ENCODE measurements at regions not wholly inside any gene's neighbourhood (a gene's known extent, or its start where the extent isn't known, plus 50 kb on each side); places are given as distances from the start of the nearest gene placed in this dataset.

GRCh38 chr3:148075771-148076716 is 621.7 kb upstream of the AGTR1 start:
- TF ChIP-seq CTCF (IDR thresholded peaks at IDR 0.05; ENCODE audit: insufficient read depth, low read length, missing control alignments) = peak; percentile 76
- H3K4me3 ChIP-seq (ENCODE audit: low read depth, low read length) = no peak overlapping the region
- ChIA-PET POLR2A (no interaction called here), CTCF (interaction anchor here (0.6 to 4.0 kb wide), 30 partner anchors 8 to 1329 kb away, joined by 3 to 46 read pairs (median 3); no protein-coding TSS in a partner anchor)
- DNase-seq (ENCODE audit: low read depth, low spot score) = peak; percentile 14

- POLR2A ChIA-PET = no interaction called here
- peak; percentile 23 for TF ChIP-seq CTCF (IDR thresholded peaks at IDR 0.05; ENCODE audit: insufficient read depth, low read length, missing control alignments)
- DNase-seq (ENCODE audit: low read depth, low spot score) = no peak
- CTCF ChIA-PET = interaction anchor here (0.6 to 4.0 kb wide), 28 partner anchors 10 to 1330 kb away, joined by 3 to 46 read pairs (median 3); no protein-coding TSS in a partner anchor
- no peak overlapping the region for H3K4me3 ChIP-seq (ENCODE audit: low read depth, low read length)
Measured at GRCh38 chr3:148077318-148077923, 620.3 kb upstream of the AGTR1 start.

GRCh38 chr3:148077965-148078364 is 619.7 kb upstream of the AGTR1 start:
- CTCF ChIA-PET = interaction anchor here (0.6 to 4.0 kb wide), 19 partner anchors 9 to 1331 kb away, joined by 3 to 46 read pairs (median 4); no protein-coding TSS in a partner anchor
- no peak overlapping the region for H3K4me3 ChIP-seq (ENCODE audit: low read depth, low read length)
- no peak for DNase-seq (ENCODE audit: low read depth, low spot score)
- POLR2A ChIA-PET = no interaction called here
- no peak for TF ChIP-seq CTCF (IDR thresholded peaks at IDR 0.05; ENCODE audit: insufficient read depth, low read length, missing control alignments)

- DNase-seq (ENCODE audit: low read depth, low spot score) = no peak
- ChIA-PET CTCF (interaction anchor here (1.0 to 4.0 kb wide), 9 partner anchors 9 to 1332 kb away, joined by 3 to 46 read pairs (median 4); no protein-coding TSS in a partner anchor), POLR2A (no interaction called here)
- no peak for TF ChIP-seq CTCF (IDR thresholded peaks at IDR 0.05; ENCODE audit: insufficient read depth, low read length, missing control alignments)
- no peak overlapping the region for H3K4me3 ChIP-seq (ENCODE audit: low read depth, low read length)
Measured at GRCh38 chr3:148078658-148079057, 619.0 kb upstream of the AGTR1 start.

GRCh38 chr3:148079370-148079769 is 618.3 kb upstream of the AGTR1 start:
- CTCF ChIA-PET = interaction anchor here (0.6 to 4.0 kb wide), 4 partner anchors 10 to 242 kb away, joined by 3 to 28 read pairs (median 4); no protein-coding TSS in a partner anchor
- no peak for DNase-seq (ENCODE audit: low read depth, low spot score)
- POLR2A ChIA-PET = no interaction called here
- TF ChIP-seq CTCF (IDR thresholded peaks at IDR 0.05; ENCODE audit: insufficient read depth, low read length, missing control alignments) = no peak
- H3K4me3 ChIP-seq (ENCODE audit: low read depth, low read length) = no peak overlapping the region

- TF ChIP-seq CTCF (IDR thresholded peaks at IDR 0.05; ENCODE audit: insufficient read depth, low read length, missing control alignments) = no peak
- DNase-seq (ENCODE audit: low read depth, low spot score) = no peak
- no peak overlapping the region for H3K4me3 ChIP-seq (ENCODE audit: low read depth, low read length)
- POLR2A ChIA-PET = no interaction called here
- CTCF ChIA-PET = no interaction called here
Measured at GRCh38 chr3:148081926-148082325, 615.8 kb upstream of the AGTR1 start.

Measured in AG04449 (cell line).